ENCODE measurements at regions not wholly inside any gene's neighbourhood (a gene's known extent, or its start where the extent isn't known, plus 50 kb on each side); places are given as distances from the start of the nearest gene placed in this dataset.
A peak's percentile ranks its signal among the peaks of the same experiment; 100 is the strongest.

GRCh38 chr15:31211353-31211752, 109.8 kb upstream of the TRPM1 start:
- no peaks in the 10 kb centered on the region for H3K27me3 ChIP-seq (ENCODE audit: control insufficient read depth, insufficient read depth, low read length)
- H3K36me3 ChIP-seq (ENCODE audit: control insufficient read depth, insufficient read depth, low read length) = no peaks in the 10 kb centered on the region
- no peak for TF ChIP-seq CTCF (IDR thresholded peaks at IDR 0.05; ENCODE audit: insufficient read depth, low read length, severe bottlenecking)
- DNase-seq (ENCODE audit: low read depth) (no peak), FAIRE-seq (no peak)
- H3K4me3 ChIP-seq (ENCODE audit: low read depth, low read length) = no peak overlapping the region

GRCh38 chr15:31212326-31213080, 111.0 kb upstream of the TRPM1 start:
- no peaks in the 10 kb centered on the region for H3K27me3 ChIP-seq (ENCODE audit: control insufficient read depth, insufficient read depth, low read length)
- DNase-seq (ENCODE audit: low read depth) (no peak), FAIRE-seq (no peak)
- H3K36me3 ChIP-seq (ENCODE audit: control insufficient read depth, insufficient read depth, low read length) = no peaks in the 10 kb centered on the region
- TF ChIP-seq CTCF (IDR thresholded peaks at IDR 0.05; ENCODE audit: insufficient read depth, low read length, severe bottlenecking) = no peak
- no peak overlapping the region for H3K4me3 ChIP-seq (ENCODE audit: low read depth, low read length)

GRCh38 chr15:31214158-31214863, 112.3 kb upstream of the KLF13 start:
- no peak for DNase-seq (ENCODE audit: low read depth)
- no peaks in the 10 kb centered on the region for H3K36me3 ChIP-seq (ENCODE audit: control insufficient read depth, insufficient read depth, low read length)
- H3K27me3 ChIP-seq (ENCODE audit: control insufficient read depth, insufficient read depth, low read length) = no peaks in the 10 kb centered on the region
- H3K4me3 ChIP-seq (ENCODE audit: low read depth, low read length) = no peak overlapping the region
- no peak for FAIRE-seq
- peak; percentile 13 for TF ChIP-seq CTCF (IDR thresholded peaks at IDR 0.05; ENCODE audit: insufficient read depth, low read length, severe bottlenecking)

- no peaks in the 10 kb centered on the region for H3K36me3 ChIP-seq (ENCODE audit: control insufficient read depth, insufficient read depth, low read length)
- peak; percentile 13 for FAIRE-seq
- peak; percentile 81 for DNase-seq (ENCODE audit: low read depth)
- H3K27me3 ChIP-seq (ENCODE audit: control insufficient read depth, insufficient read depth, low read length) = no peaks in the 10 kb centered on the region
- peak overlapping the region; percentile 36 for H3K4me3 ChIP-seq (ENCODE audit: low read depth, low read length)
- TF ChIP-seq CTCF (IDR thresholded peaks at IDR 0.05; ENCODE audit: insufficient read depth, low read length, severe bottlenecking) = no peak
Measured at GRCh38 chr15:31214864-31215489, 111.7 kb upstream of the KLF13 start.

- Histone ChIP-seq H3K36me3 (ENCODE audit: control insufficient read depth, insufficient read depth, low read length) (no peaks in the 10 kb centered on the region), H3K27me3 (ENCODE audit: control insufficient read depth, insufficient read depth, low read length) (no peaks in the 10 kb centered on the region), H3K4me3 (ENCODE audit: low read depth, low read length) (peak overlapping the region; percentile 36)
- peak; percentile 76 for TF ChIP-seq CTCF (IDR thresholded peaks at IDR 0.05; ENCODE audit: insufficient read depth, low read length, severe bottlenecking)
- FAIRE-seq (no peak), DNase-seq (ENCODE audit: low read depth) (no peak)
Measured at GRCh38 chr15:31215490-31216214, 111.0 kb upstream of the KLF13 start.

Data from bronchial epithelial cell (primary cell).